ENCODE measurements at regions not wholly inside any gene's neighbourhood (a gene's known extent, or its start where the extent isn't known, plus 50 kb on each side); places are given as distances from the start of the nearest gene placed in this dataset.

DNA sequence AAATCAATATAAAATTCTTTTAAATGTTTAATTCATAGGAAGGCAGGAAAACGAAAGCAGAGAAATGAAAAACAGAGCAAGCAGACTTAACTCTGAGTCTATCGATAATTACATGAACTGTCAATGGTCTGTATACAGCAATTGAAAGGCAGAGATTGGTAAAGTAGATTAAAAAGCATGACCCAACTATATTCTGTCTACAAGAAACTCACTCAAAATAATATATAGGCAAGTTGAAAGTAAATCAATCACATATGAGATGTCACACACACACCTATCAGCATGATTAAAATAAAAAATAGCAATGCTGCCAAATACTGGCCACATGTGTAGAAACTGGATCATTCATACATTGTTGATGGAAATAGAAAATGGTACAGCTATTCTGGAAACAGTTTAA lies 136.4 kb upstream of the CYP1B1 start:
- TF ChIP-seq CEBPB (IDR thresholded peaks at IDR 0.05; ENCODE audit: low read depth, low read length) (no peak), RFX5 (IDR thresholded peaks at IDR 0.05; ENCODE audit: low read depth, low read length) (no peak), CHD1 (IDR thresholded peaks at IDR 0.05; ENCODE audit: low read depth, low read length) (no peak), POLR2A (IDR thresholded peaks at IDR 0.05; ENCODE audit: low read depth, low read length) (no peak), MXI1 (IDR thresholded peaks at IDR 0.05; ENCODE audit: borderline replicate concordance, low read depth, low read length) (no peak), MAFK (IDR thresholded peaks at IDR 0.05; ENCODE audit: low read depth, low read length) (no peak), FOS (IDR thresholded peaks at IDR 0.05; ENCODE audit: low read depth, low read length) (no peak), RAD21 (IDR thresholded peaks at IDR 0.05; ENCODE audit: low read length) (no peak)
- TF ChIP-seq, protein P1, sequence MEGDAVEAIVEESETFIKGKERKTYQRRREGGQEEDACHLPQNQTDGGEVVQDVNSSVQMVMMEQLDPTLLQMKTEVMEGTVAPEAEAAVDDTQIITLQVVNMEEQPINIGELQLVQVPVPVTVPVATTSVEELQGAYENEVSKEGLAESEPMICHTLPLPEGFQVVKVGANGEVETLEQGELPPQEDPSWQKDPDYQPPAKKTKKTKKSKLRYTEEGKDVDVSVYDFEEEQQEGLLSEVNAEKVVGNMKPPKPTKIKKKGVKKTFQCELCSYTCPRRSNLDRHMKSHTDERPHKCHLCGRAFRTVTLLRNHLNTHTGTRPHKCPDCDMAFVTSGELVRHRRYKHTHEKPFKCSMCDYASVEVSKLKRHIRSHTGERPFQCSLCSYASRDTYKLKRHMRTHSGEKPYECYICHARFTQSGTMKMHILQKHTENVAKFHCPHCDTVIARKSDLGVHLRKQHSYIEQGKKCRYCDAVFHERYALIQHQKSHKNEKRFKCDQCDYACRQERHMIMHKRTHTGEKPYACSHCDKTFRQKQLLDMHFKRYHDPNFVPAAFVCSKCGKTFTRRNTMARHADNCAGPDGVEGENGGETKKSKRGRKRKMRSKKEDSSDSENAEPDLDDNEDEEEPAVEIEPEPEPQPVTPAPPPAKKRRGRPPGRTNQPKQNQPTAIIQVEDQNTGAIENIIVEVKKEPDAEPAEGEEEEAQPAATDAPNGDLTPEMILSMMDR (conservative IDR thresholded peaks at IDR 0.05; ENCODE audit: low read depth, low read length) = no peak
- TF ChIP-seq, protein P2, sequence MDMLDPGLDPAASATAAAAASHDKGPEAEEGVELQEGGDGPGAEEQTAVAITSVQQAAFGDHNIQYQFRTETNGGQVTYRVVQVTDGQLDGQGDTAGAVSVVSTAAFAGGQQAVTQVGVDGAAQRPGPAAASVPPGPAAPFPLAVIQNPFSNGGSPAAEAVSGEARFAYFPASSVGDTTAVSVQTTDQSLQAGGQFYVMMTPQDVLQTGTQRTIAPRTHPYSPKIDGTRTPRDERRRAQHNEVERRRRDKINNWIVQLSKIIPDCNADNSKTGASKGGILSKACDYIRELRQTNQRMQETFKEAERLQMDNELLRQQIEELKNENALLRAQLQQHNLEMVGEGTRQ (IDR thresholded peaks at IDR 0.05; ENCODE audit: low read depth, low read length) = no peak
- TF ChIP-seq, protein P3, sequence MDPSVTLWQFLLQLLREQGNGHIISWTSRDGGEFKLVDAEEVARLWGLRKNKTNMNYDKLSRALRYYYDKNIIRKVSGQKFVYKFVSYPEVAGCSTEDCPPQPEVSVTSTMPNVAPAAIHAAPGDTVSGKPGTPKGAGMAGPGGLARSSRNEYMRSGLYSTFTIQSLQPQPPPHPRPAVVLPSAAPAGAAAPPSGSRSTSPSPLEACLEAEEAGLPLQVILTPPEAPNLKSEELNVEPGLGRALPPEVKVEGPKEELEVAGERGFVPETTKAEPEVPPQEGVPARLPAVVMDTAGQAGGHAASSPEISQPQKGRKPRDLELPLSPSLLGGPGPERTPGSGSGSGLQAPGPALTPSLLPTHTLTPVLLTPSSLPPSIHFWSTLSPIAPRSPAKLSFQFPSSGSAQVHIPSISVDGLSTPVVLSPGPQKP (IDR thresholded peaks at IDR 0.05; ENCODE audit: borderline replicate concordance, low read depth, low read length) = no peak
